Testis (tissue), 2 donors: ENCODE measurements at regions not wholly inside any gene's neighbourhood (a gene's known extent, or its start where the extent isn't known, plus 50 kb on each side); places are given as distances from the start of the nearest gene placed in this dataset.

Experiments
- CTCF ChIP-seq, 3 experiments: fragments of 450-650 bp in 2 of 3; fragments of 200-600 bp in 1 of 3; sonication (generic) in 1 of 3; IDR thresholded peaks; one replicate each; pipeline ENCODE4 v1.5.1; 2016 to 2019; ENCODE audit warnings: antibody characterized with exemption in 3 of 3, mild to moderate bottlenecking in 2 of 3, moderate library complexity in 1 of 3
- POLR2A ChIP-seq: fragments of 450-650 bp; IDR thresholded peaks from one replicate; pipeline ENCODE4 v1.6.1; 2017; ENCODE audit warnings: antibody characterized with exemption, mild to moderate bottlenecking, moderate library complexity

GRCh38 chr12:59077153-59077552, 156.8 kb upstream of the LRIG3 start:
- TF ChIP-seq CTCF (IDR thresholded peaks at IDR 0.05): no peak
- TF ChIP-seq POLR2A: no peak
